ENCODE measurements at regions not wholly inside any gene's neighbourhood (a gene's known extent, or its start where the extent isn't known, plus 50 kb on each side); places are given as distances from the start of the nearest gene placed in this dataset.

GRCh38 chr21:41668051-41668541 is 98.8 kb downstream of the RIPK4 start:
- no peak for TF ChIP-seq CTCF (IDR thresholded peaks at IDR 0.05; ENCODE audit: low read depth, low read length)
- TF ChIP-seq MYC (IDR thresholded peaks at IDR 0.05; ENCODE audit: low read depth, low read length), result no peak
- no peak for TF ChIP-seq POLR2A (IDR thresholded peaks at IDR 0.05; ENCODE audit: extremely low read depth, insufficient read length)

Data from NB4 (cell line).